ENCODE measurements at regions not wholly inside any gene's neighbourhood (a gene's known extent, or its start where the extent isn't known, plus 50 kb on each side); places are given as distances from the start of the nearest gene placed in this dataset.

DNA sequence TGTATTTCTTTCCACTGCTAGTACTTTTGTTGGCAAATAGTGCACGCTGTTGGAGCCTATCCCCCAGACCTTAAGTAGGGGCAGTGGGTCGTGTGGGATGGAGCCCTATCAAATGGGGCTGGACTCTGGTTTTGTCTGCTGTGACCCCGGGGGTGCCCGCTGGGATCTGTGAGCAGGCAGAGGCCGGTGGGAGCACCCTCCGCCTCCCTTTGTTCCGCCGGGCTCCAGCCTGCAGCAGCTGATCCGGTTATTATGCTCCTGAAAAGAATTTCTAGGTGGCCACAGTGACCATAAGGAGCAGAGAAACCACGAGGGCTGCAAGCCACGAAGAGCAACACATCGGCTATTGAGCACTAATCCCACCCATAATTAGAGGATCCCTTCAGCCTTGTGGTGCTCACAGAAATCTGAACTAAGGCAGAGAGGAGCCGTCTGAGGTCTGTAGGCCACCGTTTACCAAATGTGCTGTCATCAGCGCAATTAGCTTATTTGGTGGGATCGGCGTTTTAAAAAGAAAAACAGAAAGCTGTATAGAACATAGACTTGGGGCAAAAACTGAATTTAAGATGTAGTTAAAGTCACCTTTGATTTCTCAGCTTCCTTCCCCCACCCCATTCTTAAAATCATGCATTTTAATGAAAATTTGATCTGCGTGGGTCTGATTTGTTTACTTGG lies 598.3 kb upstream of the JAG1 start:
- no peak overlapping the region for H3K4me3 ChIP-seq (ENCODE audit: low read depth, low read length)

DNA sequence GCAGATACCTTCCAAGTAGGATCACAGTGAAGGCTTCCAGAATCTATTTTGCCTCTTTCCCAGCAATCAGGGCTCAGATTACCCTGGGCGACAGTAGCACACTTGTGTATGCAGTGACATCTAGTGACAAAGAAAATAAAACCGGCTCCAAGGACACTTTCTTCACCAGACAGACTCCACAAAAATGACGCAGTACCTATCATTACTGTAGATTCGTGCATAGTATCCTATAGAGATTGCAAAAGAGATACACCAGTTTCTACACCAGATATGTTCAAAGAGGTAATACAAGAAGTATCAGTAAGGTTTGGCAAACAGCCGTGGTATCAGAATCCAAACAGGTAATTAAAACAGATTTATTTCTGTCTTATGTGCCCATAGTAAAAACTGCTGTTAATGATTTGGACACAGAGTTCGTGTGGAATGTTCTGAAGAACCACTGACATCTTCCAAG lies 600.4 kb upstream of the JAG1 start:
- H3K4me3 ChIP-seq (ENCODE audit: low read depth, low read length): no peak overlapping the region

DNA sequence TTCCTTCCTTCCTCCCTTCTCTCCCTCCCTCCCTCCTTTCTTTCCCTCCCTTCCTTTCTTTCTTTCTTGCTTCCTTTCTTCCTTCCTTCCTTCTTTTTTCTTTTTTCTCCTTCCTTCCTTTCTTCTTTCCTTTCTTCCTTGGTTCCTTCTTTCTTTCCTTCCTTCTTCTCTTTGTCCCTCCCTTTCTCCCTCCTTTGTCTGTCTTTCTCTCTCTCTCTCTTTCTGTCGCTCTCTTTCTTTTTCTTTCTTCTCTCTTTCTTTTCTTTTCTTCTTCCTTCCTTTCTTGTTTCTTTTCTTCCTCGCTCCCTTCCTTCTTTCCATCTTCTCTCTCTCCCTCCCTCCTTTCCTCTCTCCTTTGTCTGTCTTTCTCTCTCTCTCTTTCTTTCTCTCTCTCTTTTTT lies 601.9 kb upstream of the JAG1 start:
- H3K4me3 ChIP-seq (ENCODE audit: low read depth, low read length): no peak overlapping the region

DNA sequence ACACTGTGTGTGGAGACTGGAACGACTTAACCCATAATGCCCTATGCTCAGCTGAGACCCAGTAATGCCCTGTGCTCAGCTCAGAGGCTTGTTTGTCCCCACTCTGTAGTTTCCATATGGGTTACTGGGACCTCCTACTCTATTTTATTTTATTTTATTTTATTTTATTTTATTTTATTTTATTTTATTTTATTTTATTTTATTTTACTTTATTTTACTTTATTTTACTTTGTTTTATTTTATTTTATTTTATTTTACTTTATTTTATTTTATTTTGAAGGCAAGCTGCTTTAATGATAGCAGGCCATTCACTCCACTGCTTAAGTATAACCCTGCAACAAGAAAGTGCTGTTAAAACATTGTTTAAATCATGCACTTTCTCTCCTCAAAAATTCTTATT lies 603.4 kb upstream of the JAG1 start:
- no peak overlapping the region for H3K4me3 ChIP-seq (ENCODE audit: low read depth, low read length)

DNA sequence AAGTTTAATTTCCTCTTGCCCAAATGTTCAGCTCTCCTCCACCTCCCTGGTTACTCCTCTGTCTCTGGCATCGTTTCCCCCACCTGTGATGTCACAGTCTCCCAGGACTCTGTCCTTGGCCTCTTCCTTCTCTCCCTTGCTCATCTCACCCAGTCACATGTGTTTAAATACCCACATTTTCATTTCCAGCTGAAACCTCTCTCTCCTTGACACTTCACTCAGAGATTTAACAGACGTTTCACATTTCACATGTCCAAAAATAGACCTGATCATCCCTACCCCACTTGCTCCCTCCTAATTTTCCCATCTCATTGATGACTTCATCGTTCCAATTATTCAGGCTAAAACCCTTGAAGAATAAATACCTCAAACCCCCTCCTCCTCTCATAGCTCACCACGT lies 604.1 kb upstream of the JAG1 start:
- H3K4me3 ChIP-seq (ENCODE audit: low read depth, low read length): no peak overlapping the region

DNA sequence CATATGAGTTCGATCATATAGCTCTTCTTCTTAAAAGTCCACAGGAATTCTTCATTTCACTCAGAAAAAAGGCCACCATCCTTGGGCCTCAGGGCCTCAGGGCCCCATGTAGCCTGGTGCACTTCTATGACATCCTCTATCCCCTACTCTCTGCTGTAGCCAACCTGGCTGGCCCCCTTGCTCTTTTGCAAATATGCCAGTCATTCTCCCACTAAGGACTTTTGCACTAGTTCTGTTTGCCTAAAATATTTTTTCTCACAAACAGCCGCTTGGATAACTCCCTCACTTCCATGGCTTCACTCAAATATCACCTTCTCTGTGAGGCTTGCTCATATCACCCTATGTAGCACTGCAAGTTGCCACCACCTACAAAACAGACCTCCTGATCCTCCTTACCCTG lies 604.7 kb upstream of the JAG1 start:
- no peak overlapping the region for H3K4me3 ChIP-seq (ENCODE audit: low read depth, low read length)

DNA sequence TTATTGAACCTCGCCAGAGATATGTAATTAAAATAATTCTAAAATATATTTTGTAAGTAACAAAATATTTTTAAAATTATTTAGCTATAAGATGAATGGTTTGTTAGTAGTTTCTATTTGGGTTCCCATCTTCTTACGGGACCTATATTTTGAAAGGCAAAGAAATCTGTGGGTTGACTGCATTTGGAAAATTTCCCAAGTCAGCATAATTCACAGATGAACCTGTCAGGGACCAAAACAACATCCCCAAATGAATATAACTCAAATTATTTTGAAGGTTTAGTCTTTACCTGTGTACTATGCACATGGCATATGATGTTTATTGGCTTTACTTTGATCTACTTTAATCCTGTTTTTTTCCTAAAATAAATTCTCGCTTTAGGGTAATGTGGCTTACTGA lies 607.4 kb upstream of the JAG1 start:
- no peak overlapping the region for H3K4me3 ChIP-seq (ENCODE audit: low read depth, low read length)

DNA sequence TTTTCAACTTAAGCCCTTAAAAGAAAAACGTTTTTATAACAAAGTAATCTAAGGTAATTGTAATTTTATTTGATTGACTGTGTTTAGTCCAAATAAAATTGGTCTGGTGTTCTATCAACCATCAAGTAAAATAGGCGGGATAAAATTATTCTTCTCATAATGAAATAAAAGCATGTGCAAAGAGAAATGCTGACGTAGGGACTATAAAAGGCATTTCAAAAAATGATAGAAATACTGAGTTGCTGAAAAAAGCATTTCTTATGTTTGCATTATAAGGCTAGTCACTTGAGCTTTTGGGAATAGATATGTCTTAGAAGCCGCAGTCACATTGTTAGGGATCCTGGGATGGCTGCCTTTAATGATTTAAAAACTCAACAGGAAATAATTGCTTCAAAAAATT lies 608.0 kb upstream of the JAG1 start:
- no peak overlapping the region for H3K4me3 ChIP-seq (ENCODE audit: low read depth, low read length)

DNA sequence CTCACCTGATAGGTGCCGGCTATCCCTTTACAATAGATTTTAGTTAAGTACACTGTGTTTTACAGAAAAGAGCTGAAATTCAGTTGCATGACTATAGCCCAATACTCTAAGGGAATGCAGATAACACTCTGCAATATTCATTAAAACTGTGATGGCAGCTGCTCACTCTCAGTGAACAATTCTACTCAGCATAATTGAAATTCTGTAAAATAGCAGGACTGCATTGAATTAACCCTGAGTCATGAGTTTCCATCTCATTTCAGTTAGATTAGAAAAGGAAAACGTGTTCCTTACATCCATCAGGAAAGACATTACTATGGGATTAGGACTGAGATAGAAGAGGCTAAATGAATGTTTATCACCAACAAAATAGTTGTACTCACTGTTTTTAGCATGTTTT lies 613.3 kb upstream of the JAG1 start:
- H3K4me3 ChIP-seq (ENCODE audit: low read depth, low read length): no peak overlapping the region

DNA sequence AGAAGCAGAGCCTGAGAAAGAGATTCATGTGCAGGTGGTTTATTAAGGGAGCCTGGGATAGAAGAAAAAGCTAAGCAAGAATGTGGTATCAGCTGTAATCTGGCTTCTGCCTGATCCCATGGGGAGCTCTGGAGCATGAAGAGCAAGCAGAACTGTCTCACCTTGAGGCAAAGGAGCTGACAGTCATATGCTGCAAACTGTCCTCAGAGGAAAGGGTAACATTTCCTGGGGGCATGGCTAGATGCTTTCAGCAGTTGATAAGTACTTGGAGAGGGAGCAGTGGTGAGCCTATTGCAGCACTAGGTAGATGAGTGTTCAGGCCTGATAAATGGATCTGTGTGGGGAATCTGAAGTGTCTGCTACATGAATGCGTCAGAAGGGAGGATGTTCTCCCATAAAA lies 621.5 kb upstream of the BTBD3 start:
- no peak overlapping the region for H3K4me3 ChIP-seq (ENCODE audit: low read depth, low read length)

DNA sequence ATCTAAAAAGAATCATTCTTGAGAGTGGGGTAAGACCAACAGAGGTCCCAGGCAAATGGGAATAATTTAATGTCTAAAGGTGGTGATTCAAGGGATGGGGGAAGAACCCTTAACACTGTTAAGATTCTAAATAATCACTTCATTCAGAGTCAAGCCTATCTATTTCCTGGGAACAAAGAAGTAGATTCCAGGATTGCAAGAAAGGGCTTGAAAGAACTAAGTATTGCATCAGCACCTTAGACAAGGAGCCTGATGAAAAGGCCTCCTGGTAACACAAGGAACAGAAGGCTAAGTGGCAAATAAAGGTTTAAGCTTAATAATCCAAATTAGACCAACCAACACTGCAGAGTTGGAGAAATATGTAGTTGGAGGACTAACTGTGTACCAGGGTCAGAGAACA lies 620.7 kb upstream of the BTBD3 start:
- H3K4me3 ChIP-seq (ENCODE audit: low read depth, low read length): no peak overlapping the region

DNA sequence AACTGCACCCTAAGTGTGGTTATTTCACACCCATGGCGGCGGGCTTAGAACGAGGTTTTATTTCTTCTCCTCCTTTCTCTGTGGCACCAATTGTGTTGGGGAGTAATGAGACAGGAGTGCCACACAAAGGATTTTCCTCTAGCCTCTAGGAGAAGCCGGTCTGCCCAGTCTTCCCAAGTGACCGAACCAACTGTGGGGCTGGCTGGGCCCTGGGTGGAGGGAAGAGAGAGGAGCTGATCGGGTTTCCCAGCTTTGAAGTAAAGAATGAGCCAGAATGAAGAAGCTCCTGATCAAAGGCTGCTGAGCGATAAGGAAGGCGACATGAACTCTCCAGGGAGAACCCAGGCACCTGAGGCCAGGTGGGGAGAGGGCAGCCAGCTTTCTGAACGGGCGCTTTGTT lies 616.0 kb upstream of the BTBD3 start:
- no peak overlapping the region for H3K4me3 ChIP-seq (ENCODE audit: low read depth, low read length)

DNA sequence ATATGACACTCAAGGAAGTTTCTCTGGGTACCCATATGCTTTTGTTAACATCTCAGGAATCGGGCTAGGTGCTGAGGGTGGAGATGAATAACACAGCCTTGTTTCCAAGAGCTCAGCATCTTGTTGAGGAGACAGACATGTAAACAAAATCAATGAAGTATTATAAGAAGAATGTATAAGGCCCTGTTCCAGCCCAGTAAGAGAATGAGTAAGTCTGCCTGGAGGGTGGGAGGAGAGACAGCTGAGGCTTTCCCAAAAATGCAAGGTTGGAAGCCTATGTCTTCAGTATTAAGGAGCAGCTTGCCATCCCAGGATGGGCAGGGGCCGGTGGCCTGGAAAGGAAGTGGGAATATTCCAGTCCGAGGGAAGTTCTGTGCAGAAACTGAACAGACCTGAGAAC lies 615.3 kb upstream of the BTBD3 start:
- no peak overlapping the region for H3K4me3 ChIP-seq (ENCODE audit: low read depth, low read length)

DNA sequence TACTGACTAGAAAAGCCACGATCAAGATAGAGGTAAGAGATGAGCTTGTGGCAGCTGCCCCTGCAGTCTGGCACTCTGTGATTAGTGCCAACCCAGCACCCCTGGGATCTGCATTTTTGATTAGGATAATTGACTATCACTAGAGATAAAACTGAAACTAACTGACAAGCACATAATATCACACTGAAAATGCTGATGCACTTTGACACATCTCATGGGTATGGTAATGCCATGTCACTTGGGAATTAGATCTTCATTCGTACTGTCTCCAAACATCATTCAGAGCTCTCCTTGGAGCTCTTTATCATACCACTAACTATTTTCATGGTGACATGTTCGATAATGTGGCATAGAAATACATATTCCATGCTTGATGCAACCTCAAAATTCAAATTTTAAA lies 612.9 kb upstream of the BTBD3 start:
- H3K4me3 ChIP-seq (ENCODE audit: low read depth, low read length): no peak overlapping the region

DNA sequence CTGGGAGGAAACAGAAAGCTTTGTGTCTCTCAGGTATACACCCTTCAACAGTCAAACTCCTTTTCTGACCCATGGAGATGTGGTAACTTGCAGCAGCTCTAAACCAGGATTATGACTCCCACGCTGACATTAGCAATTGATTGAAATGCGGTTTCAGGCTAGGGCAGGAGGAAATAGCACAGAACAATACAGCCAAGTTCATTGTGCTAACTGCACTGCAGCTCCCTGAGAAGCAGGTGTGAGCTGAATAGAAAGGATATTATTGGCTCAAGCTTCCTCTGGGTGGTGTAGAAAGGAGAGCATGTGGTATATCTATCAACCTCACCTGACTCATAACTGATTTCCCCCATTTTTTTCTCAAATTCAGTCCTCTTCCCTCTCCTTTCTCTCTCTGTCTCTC lies 612.3 kb upstream of the BTBD3 start:
- H3K4me3 ChIP-seq (ENCODE audit: low read depth, low read length): no peak overlapping the region

DNA sequence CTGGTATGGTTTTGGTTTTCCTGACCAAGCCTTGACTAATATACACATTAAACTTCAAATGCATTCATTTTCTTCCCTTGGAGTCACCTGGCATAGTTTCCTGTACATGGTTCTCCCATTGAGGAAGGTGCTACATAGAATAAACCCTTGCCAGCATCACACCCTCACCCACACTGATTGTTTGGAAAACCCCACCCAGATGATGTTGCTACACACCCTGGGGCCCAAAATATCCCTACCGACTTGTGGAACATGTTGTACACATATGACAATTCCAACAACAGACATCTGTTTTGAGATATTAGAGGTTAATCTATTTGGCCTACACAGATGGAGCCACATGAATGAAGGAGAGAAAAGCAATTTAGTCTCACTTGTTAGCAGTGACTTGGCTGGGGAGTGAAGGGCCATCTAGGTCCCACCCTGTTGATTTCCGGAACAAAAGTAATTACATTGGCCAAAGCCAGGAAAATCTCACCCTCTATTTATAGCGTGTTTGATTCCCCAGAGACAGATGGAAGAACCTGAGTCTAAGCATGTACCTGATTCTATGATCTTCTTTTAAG lies 606.0 kb upstream of the BTBD3 start:
- H3K4me3 ChIP-seq (ENCODE audit: low read depth, low read length): no peak overlapping the region

DNA sequence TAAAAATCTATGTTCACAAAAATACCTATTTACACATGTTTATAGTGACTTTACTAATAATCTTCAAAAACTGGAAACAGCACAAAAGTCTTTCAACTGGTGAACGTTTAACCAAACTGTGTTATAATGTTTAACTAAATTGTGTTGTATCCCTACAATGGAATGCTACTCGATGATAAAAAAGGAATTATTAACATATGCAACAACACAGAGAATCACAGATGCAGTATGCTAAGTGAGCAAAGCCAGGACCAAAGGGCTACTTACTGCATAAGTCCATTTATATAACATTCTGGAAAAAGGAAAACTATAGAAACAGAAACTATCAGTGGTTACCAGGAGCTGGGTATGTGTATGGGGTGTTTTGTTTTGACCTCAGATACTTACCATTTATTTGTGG lies 602.2 kb upstream of the BTBD3 start:
- no peak overlapping the region for H3K4me3 ChIP-seq (ENCODE audit: low read depth, low read length)

DNA sequence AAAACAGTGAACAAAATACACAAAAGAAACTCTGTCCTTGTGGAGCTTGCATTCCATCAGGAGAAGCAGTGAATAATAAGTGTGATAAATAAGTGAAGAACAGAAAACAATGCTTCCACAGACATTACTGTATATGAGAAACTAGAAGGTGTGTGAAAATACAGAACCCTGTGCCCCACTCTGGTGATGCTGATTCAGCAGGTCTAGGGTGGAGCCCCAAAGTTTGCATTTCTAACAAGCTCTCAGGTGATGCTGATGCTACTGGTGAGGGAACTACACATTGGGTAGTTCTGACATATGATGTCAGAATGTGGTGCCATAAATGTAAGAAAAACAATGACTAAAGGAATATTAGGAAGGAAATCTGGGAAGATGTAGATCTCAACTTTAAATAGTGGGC lies 601.4 kb upstream of the BTBD3 start:
- no peak overlapping the region for H3K4me3 ChIP-seq (ENCODE audit: low read depth, low read length)

DNA sequence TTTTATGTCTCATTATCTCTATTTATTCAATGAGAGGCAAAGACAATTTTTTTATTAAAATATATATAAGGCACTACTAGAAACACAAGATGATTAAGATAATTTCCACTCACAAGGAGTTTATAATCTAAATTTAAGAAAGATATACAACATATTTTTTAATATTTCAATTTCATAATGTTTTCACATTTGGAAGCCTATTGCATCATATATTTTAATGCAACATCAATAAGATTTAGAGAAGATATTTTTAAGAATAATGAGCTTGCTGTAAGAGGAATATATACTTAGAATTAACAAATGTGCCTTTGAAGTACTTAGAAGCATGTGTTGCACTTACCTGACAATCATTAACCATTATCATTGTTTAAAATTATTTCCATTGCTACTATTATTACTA lies 597.7 kb upstream of the BTBD3 start:
- H3K4me3 ChIP-seq (ENCODE audit: low read depth, low read length): no peak overlapping the region

DNA sequence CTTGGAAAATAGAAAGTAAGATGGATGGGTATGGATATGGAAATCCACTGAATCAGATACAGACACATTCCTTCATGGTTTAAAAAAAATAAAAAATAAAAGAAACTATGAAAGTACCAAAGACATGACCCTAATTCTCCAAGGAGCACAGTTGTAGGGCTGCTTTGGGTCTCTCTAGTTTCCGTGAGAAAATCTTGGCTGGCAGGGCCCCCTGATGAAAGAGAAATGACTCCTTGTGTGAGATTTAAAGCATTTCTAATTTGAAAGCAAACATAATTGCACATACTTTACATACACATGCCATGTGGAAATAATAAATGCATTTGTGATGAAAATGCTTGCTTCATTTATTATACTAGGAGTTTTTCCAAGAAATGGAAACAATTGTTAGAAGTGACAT lies 593.9 kb upstream of the BTBD3 start:
- H3K4me3 ChIP-seq (ENCODE audit: low read depth, low read length): no peak overlapping the region

DNA sequence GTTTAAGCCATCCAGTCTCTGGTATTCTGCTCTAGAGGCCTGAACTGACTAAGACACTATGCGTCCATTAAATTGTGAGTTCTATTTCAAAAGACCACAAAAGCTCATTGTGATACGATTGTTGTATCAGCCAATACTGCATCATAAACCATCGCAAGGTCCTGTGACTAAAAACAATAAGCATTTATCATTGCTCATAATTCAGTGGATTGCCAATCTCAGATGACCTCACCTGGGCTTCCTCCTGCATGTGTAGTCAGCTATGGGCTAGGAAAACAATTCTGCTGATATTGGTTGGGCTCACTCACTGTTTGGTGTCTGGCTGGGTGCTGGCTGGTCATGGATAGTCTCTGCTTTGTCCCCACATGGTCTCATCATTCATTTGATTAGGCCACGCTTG lies 592.7 kb upstream of the BTBD3 start:
- no peak overlapping the region for H3K4me3 ChIP-seq (ENCODE audit: low read depth, low read length)

DNA sequence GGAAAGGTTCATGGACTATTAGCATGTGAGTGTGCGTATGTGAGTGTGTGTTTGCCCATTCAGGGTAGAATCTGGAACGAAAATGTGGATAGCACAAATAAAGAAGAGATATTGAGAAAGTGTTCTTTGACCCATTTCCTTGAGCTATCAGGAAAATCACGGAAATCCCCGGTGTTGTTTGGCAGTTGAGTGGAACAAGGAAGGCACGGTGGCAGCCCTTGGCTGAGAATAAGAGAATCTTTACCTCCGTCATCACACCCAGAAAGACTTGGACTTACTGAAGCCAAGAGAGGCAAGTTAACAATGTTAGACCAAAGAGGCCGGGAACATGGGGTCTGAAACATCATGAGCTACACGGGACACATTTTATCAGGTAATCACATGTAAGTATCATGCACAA lies 588.9 kb upstream of the BTBD3 start:
- no peak overlapping the region for H3K4me3 ChIP-seq (ENCODE audit: low read depth, low read length)

DNA sequence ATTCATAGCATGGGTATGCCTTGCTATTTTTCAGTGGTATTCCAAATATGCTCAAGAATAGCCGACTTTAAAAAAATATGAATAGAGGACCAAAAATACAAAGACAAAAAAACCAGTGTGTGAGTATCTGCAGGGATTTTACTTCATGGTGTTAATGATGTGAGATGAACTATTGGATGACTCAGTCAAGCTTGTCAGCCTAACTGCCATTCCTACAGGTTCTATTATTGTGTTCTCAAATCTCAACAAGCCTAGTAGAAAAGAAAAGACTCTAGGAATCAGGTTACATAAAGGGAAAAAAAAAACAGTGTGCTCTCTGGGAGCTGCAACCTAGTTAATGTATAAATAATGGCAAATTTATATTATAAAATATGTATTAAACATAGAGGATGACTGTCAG lies 588.4 kb upstream of the BTBD3 start:
- H3K4me3 ChIP-seq (ENCODE audit: low read depth, low read length): no peak overlapping the region

Data from iPS-11a (cell line).